Body of pancreas (tissue), 4 donors: ENCODE measurements at regions not wholly inside any gene's neighbourhood (a gene's known extent, or its start where the extent isn't known, plus 50 kb on each side); places are given as distances from the start of the nearest gene placed in this dataset.

Experiments used
- POLR2A ChIP-seq, 3 donors: fragments of 450-650 bp; IDR thresholded peaks; one replicate each; pipeline ENCODE4 v1.6.1; 2016; ENCODE audit warnings: antibody characterized with exemption in 3 of 3, mild to moderate bottlenecking in 2 of 3
- TF ChIP-seq, protein P1 (sequence below), 7 experiments: fragments of 450-650 bp in 4 of 7; fragments of 200-600 bp in 3 of 7; sonication (generic) in 3 of 7; IDR thresholded peaks; one replicate each; pipeline ENCODE4 v1.5.1; 2016 to 2019; ENCODE audit warnings: antibody characterized with exemption in 7 of 7

DNA sequence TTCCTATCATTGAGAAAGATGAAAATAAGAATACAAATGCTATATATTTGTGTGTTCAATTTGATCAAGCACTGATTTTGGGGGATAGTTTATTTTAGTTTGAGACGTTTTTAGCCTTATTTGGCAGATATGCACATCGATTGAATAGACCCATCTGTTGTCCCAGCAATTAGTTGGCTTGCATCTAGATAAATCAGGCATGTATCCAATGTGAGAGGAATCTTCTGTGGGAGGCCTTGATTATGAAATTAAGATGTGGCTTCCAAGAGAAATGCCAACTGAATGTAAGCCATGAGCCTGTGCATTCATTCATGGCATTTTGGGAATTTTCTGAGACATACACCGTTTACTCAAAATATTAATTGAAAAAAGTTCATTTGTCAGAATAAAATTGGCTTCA is 623.1 kb downstream of the TECRL start:
- TF ChIP-seq, protein P1, sequence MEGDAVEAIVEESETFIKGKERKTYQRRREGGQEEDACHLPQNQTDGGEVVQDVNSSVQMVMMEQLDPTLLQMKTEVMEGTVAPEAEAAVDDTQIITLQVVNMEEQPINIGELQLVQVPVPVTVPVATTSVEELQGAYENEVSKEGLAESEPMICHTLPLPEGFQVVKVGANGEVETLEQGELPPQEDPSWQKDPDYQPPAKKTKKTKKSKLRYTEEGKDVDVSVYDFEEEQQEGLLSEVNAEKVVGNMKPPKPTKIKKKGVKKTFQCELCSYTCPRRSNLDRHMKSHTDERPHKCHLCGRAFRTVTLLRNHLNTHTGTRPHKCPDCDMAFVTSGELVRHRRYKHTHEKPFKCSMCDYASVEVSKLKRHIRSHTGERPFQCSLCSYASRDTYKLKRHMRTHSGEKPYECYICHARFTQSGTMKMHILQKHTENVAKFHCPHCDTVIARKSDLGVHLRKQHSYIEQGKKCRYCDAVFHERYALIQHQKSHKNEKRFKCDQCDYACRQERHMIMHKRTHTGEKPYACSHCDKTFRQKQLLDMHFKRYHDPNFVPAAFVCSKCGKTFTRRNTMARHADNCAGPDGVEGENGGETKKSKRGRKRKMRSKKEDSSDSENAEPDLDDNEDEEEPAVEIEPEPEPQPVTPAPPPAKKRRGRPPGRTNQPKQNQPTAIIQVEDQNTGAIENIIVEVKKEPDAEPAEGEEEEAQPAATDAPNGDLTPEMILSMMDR (IDR thresholded peaks at IDR 0.05) = no peak
- no peak for TF ChIP-seq POLR2A (IDR thresholded peaks at IDR 0.05)
